Right atrium auricular region (tissue), 2 donors: ENCODE measurements at regions not wholly inside any gene's neighbourhood (a gene's known extent, or its start where the extent isn't known, plus 50 kb on each side); places are given as distances from the start of the nearest gene placed in this dataset.

Experiments
- DNase-seq: peaks from one replicate; pipeline ENCODE4 v3.0.0-alpha.2; 2019; ENCODE audit warnings: low spot score
- H3K27ac ChIP-seq, 2 donors: fragments of 200-600 bp; sonication (generic); 1 replicate in 1 of 2; 2 replicates in 1 of 2; pipeline ENCODE4 v1.5.1; 2016 to 2019
- H3K27me3 ChIP-seq, 2 donors: fragments of 200-600 bp; sonication (generic); one replicate each; pipeline versions ENCODE4 v1.5.1 to v1.6.0; 2017 to 2019
- H3K36me3 ChIP-seq: fragments of 200-600 bp; sonication (generic); one replicate; pipeline ENCODE4 v1.5.1; 2016
- H3K4me1 ChIP-seq, 2 donors: fragments of 200-600 bp; sonication (generic); one replicate each; pipeline versions ENCODE4 v1.5.1 to v1.6.0; 2017 to 2019
- H3K4me3 ChIP-seq, 2 donors: fragments of 200-600 bp; sonication (generic); 1 replicate in 1 of 2; 2 replicates in 1 of 2; pipeline ENCODE4 v1.5.1; 2017 to 2019; ENCODE audit warnings: mild to moderate bottlenecking in 1 of 2, moderate library complexity in 1 of 2
- H3K9me3 ChIP-seq, 2 donors: fragments of 200-600 bp; sonication (generic); one replicate each; pipeline ENCODE4 v1.5.1; 2019
- CTCF ChIP-seq, 2 donors: fragments of 200-600 bp; sonication (generic); IDR thresholded peaks; one replicate each; pipeline ENCODE4 v1.5.1; 2019; ENCODE audit warnings: antibody characterized with exemption in 2 of 2

GRCh38 chr12:89234324-89235114 is 117.8 kb downstream of the DUSP6 start:
- no peak for DNase-seq
- Histone ChIP-seq H3K4me1 (peaks cover 0 to 16% of the 10 kb centered on the region in 2 donors), H3K36me3 (no peaks in the 10 kb centered on the region), H3K4me3 (no peak overlapping the region), H3K27ac (no peak overlapping the region), H3K27me3 (no peaks in the 10 kb centered on the region), H3K9me3 (no peaks in the 10 kb centered on the region)
- no peak for TF ChIP-seq CTCF (IDR thresholded peaks at IDR 0.05)

GRCh38 chr12:89231686-89232085 is 120.6 kb downstream of the DUSP6 start:
- no peaks in the 10 kb centered on the region for H3K36me3 ChIP-seq
- H3K4me3 ChIP-seq = no peak overlapping the region
- peaks cover 0 to 5% of the 10 kb centered on the region in 2 donors for H3K4me1 ChIP-seq
- no peak for DNase-seq
- no peak for TF ChIP-seq CTCF (IDR thresholded peaks at IDR 0.05)
- no peak overlapping the region for H3K27ac ChIP-seq
- no peaks in the 10 kb centered on the region for H3K27me3 ChIP-seq
- H3K9me3 ChIP-seq = no peaks in the 10 kb centered on the region

- H3K27ac ChIP-seq = no peak overlapping the region
- DNase-seq = no peak
- no peak for TF ChIP-seq CTCF (IDR thresholded peaks at IDR 0.05)
- no peaks in the 10 kb centered on the region for H3K9me3 ChIP-seq
- H3K36me3 ChIP-seq = no peaks in the 10 kb centered on the region
- no peaks in the 10 kb centered on the region for H3K27me3 ChIP-seq
- no peak overlapping the region for H3K4me3 ChIP-seq
- peaks cover 0 to 6% of the 10 kb centered on the region in 2 donors for H3K4me1 ChIP-seq
These were observed 121.7 kb downstream of the DUSP6 start for GRCh38 chr12:89230376-89231315.

- Histone ChIP-seq H3K36me3 (no peaks in the 10 kb centered on the region), H3K27me3 (no peaks in the 10 kb centered on the region), H3K4me1 (peaks cover 0 to 11% of the 10 kb centered on the region in 2 donors), H3K27ac (no peak overlapping the region), H3K4me3 (no peak overlapping the region), H3K9me3 (no peaks in the 10 kb centered on the region)
- no peak for DNase-seq
- no peak for TF ChIP-seq CTCF (IDR thresholded peaks at IDR 0.05)
These were observed 123.8 kb downstream of the DUSP6 start for GRCh38 chr12:89228491-89228890.

- H3K27ac ChIP-seq = no peak overlapping the region
- H3K4me3 ChIP-seq = no peak overlapping the region
- no peaks in the 10 kb centered on the region for H3K36me3 ChIP-seq
- H3K4me1 ChIP-seq = peaks cover 0 to 11% of the 10 kb centered on the region in 2 donors
- H3K9me3 ChIP-seq = no peaks in the 10 kb centered on the region
- H3K27me3 ChIP-seq = no peaks in the 10 kb centered on the region
- no peak for DNase-seq
- no peak for TF ChIP-seq CTCF (IDR thresholded peaks at IDR 0.05)
These were observed 124.5 kb downstream of the DUSP6 start for GRCh38 chr12:89227774-89228173.
